ENCODE measurements at regions not wholly inside any gene's neighbourhood (a gene's known extent, or its start where the extent isn't known, plus 50 kb on each side); places are given as distances from the start of the nearest gene placed in this dataset.
"Not testable (repeated sequence)": the region's sequence is repeated elsewhere in the genome, so short reads cannot be mapped to it uniquely, and the experiment has no call there.

DNA sequence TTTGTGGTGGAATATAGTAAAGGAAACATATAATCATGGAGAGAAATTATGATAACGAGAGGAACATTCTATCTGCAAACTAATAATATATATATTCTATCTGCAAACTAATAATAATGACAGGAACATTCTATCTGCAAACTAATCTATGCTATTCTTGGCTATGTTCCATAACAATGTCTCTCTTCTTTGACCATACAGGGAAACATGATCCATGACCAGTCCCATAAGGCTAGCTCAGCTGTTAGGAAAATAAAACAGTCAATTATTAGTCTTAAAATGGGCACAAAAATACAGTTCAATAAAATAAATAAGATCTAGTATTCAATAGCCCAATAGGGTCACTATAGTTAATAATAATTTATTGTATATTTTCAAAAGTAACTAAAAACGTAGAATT, 707.8 kb upstream of the PCDH20 start:
- FAIRE-seq (no peak), DNase-seq (ENCODE audit: insufficient read length, low spot score) (no peak)

GRCh38 chr13:62122434-62122833, 706.8 kb upstream of the PCDH20 start:
- FAIRE-seq (no peak), DNase-seq (ENCODE audit: insufficient read length, low spot score) (no peak)

GRCh38 chr13:62119739-62120700, 704.4 kb upstream of the PCDH20 start:
- DNase-seq (ENCODE audit: insufficient read length, low spot score) = peak; percentile 4
- no peak for FAIRE-seq

DNA sequence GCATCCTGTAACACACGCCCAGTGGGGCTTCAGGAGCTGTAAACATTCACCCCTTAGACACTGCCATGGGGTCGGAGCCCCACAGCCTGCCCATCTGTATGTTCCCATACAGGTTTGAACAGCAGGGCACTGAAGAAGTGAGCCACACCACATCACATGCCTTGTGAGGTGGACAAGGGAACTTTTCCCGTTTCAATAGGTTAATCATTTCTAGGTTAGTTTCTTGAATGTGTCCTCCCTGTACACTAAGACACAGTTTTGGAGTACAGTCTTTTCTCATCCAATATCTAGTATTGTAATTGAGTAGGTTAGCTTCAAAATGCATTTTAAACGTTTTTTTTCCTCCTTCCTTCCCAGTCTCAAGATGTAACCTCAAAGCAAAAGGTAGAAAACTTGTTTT, 700.2 kb upstream of the PCDH20 start:
- DNase-seq (ENCODE audit: insufficient read length, low spot score) = no peak
- FAIRE-seq = no peak

DNA sequence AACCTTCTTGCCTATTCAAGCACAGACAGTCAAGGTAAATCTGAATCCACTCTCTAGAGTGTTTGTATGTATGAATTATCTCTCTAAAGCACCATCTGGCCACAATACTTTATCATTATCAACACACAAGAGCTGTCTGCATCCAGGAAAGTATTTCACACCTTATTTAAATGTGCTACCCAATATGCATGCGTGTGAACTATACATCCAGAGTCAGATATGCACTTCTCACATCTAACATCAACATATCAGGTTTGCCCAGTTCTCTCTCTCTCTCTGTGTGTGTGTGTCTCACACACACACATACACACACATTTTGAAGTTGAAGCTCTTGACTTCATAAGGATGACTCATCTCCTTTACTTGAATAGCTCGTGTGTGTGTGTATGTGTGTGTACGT, 697.5 kb upstream of the PCDH20 start:
- DNase-seq (ENCODE audit: insufficient read length, low spot score) (no peak), FAIRE-seq (no peak)

DNA sequence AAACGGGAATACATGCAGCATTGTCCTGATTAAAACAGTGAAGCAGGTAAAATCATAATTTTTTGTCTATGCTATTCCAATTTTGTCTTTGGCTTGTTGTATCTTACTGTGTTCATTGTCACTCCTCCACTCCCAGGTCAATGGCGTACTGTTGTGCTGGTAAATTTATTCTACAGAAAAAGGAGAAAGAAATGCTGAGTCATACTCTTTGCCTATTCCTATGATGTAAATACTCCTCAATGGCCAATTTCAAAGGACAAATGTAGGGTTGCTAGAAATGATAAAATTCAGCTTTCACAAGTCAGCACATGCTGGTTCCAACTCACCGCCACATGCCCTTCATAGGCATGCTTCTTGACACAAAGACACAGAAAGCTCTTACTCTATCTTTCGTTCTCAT, 694.4 kb upstream of the PCDH20 start:
- no peak for FAIRE-seq
- DNase-seq (ENCODE audit: insufficient read length, low spot score) = no peak

DNA sequence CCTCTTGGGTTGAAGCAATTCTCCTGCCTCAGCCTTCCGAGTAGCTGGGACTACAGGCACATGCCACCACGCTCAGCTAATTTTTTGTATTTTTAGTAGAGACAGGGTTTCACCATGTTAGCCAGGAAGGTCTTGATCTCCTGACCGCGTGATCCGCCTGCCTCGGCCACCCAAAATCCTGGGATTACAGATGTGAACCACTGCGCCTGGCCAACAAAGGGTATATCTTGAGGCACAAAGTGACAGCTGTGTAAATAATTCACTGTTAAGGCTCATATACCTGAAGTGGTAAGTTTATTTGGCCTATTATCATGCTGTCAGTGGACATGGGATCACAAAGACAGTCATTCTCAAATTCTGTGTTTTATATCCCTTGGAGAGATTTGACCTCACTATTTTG, 688.5 kb upstream of the PCDH20 start:
- not testable (repeated sequence) for DNase-seq (ENCODE audit: insufficient read length, low spot score); FAIRE-seq

- DNase-seq (ENCODE audit: insufficient read length, low spot score) (no peak), FAIRE-seq (no peak)
These were observed 681.0 kb upstream of the PCDH20 start for GRCh38 chr13:62096652-62097051.

- FAIRE-seq = no peak
- no peak for DNase-seq (ENCODE audit: insufficient read length, low spot score)
These were observed 679.3 kb upstream of the PCDH20 start for GRCh38 chr13:62094932-62095331.

- FAIRE-seq = no peak
These were observed 678.5 kb upstream of the PCDH20 start for GRCh38 chr13:62093984-62094780.

GRCh38 chr13:62092949-62093348, 677.3 kb upstream of the PCDH20 start:
- FAIRE-seq = no peak

More at GRCh38 chr13:62093984-62094780, 678.5 kb upstream of the PCDH20 start:
- no peak for DNase-seq (ENCODE audit: insufficient read length, low spot score)

GRCh38 chr13:62092536-62092935, 676.9 kb upstream of the PCDH20 start:
- FAIRE-seq = no peak
- no peak for DNase-seq (ENCODE audit: insufficient read length, low spot score)

More at GRCh38 chr13:62092949-62093348, 677.3 kb upstream of the PCDH20 start:
- no peak for DNase-seq (ENCODE audit: insufficient read length, low spot score)

DNA sequence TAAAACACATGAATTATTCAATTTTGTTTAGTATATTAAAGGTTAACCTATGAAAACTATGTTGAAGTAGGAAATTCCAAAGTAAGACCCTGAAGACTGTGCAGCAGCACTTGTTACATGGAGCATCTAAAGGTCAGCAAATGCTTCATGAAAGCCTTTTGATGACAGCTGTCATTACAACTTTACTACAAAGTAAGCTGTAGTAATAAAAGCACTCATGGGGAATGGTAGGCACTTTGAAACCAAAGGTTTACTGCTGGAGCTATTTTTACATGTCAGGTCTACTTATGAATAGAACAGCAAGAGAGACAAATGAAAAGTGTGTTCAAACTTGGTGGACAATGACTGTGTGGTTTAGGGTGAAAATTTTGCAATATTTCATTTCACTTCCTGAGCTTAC, 672.5 kb upstream of the PCDH20 start:
- no peak for FAIRE-seq
- DNase-seq (ENCODE audit: insufficient read length, low spot score) = no peak

- FAIRE-seq (no peak), DNase-seq (ENCODE audit: insufficient read length, low spot score) (no peak)
These were observed 671.5 kb upstream of the PCDH20 start for GRCh38 chr13:62087124-62087523.

GRCh38 chr13:62085337-62086229, 669.9 kb upstream of the PCDH20 start:
- DNase-seq (ENCODE audit: insufficient read length, low spot score) (no peak), FAIRE-seq (no peak)

DNA sequence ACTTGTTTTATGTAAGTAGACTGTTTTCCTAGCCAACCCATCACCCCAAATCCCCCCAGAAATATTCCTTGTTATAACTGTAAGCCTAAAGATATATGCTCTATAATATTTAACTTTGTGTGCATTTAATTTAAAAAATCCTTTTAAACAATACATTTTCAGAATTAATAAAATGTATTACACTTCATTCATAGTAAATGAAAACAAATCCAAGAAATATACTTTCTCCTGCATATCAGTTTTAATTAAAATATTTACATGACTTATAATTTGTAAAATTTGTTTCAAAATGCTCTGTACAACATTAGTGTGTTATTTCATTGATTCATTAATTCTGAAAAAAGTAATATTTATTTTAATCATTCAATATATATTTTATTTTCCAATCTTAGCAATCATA, 669.1 kb upstream of the PCDH20 start:
- FAIRE-seq (no peak), DNase-seq (ENCODE audit: insufficient read length, low spot score) (no peak)

DNA sequence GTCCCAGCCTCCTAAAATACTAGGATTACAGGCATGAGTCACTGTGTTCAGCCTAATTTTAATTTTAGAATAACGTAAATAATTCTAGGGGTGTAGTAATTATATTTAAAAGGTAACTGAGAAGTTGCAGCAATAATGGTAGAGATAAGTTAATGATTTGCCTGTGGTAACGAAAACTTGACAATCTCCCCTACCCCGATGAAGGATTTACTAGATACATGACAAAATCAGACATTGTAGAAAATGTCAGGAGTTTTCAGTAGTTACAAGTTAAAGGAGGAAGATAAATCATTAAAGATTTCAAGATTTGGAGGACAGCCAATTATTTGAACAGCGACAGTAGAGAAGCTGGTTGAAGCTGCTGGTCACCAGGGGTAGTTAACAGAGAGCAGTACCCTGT, 652.2 kb upstream of the PCDH20 start:
- DNase-seq (ENCODE audit: insufficient read length, low spot score) = no peak
- FAIRE-seq = no peak

DNA sequence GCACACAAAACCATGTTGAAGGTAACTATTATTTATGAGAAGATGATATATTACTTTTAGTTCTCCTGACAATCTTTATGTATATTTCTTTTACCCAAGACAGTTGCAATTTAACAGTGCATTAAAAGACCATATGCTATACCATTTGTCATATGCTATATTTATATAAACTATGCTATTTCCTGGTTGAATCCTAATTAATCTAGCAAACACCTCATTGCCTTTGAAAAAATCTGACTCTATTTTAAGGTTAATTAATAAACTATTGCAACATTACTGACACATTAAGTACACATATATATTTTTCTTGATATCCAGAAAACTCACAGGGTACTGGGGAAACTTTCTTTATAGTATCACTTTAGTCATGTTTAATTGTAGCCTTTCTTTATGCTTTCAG, 649.4 kb upstream of the PCDH20 start:
- FAIRE-seq = no peak

GRCh38 chr13:62061751-62062150, 646.1 kb upstream of the PCDH20 start:
- no peak for DNase-seq (ENCODE audit: insufficient read length, low spot score)
- FAIRE-seq = no peak

More for the DNA sequence above, 649.4 kb upstream of the PCDH20 start:
- no peak for DNase-seq (ENCODE audit: insufficient read length, low spot score)

- no peak for DNase-seq (ENCODE audit: insufficient read length, low spot score)
- no peak for FAIRE-seq
These were observed 644.9 kb upstream of the PCDH20 start for GRCh38 chr13:62060570-62060969.

GRCh38 chr13:62057286-62057685, 641.6 kb upstream of the PCDH20 start:
- no peak for DNase-seq (ENCODE audit: insufficient read length, low spot score)
- no peak for FAIRE-seq

Data from HTR-8/SVneo (cell line).